ENCODE measurements at regions not wholly inside any gene's neighbourhood (a gene's known extent, or its start where the extent isn't known, plus 50 kb on each side); places are given as distances from the start of the nearest gene placed in this dataset.

DNA sequence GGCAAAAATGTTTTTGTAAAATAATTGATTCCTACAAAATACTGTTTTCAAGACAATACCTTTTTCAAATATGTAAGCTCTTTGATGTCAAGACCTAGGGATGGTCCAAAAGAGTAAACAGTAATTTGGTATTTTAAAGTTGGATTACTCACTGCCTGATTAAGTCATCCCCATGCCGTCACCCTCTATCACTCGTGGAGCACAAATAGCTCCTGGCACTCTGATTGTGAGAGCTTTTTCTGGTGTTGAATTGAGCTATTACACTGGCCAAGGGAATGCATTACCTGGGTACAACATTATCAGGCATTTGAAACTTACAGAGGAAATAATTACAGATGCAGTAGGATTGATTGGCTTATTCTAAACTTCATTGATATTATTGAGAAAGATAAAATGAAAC lies 231.9 kb upstream of the GRM3 start:
- no peaks in the 10 kb centered on the region for H3K9me3 ChIP-seq (ENCODE audit: control insufficient read depth in 4 of 4, low read length in 3 of 4)
- no peaks in the 10 kb centered on the region for H3K4me1 ChIP-seq (ENCODE audit: control insufficient read depth in 4 of 4, insufficient read depth in 4 of 4, low read length in 3 of 4)
- no peak overlapping the region for H3K4me3 ChIP-seq (ENCODE audit: low read depth in 1 of 3, low read length in 3 of 3)
- H3K9ac ChIP-seq (ENCODE audit: low read depth in 1 of 2, low read length in 2 of 2): no peak overlapping the region
- WGBS: 52% methylated on average over 2 of the region's 2 CpGs
- no peaks in the 10 kb centered on the region for H3K27me3 ChIP-seq (ENCODE audit: control insufficient read depth in 4 of 4, insufficient read depth in 4 of 4, low read length in 3 of 4)
- no peak for DNase-seq (ENCODE audit: low spot score)
- H3K36me3 ChIP-seq (ENCODE audit: control insufficient read depth in 4 of 4, insufficient read depth in 3 of 4, low read depth in 1 of 4, low read length in 3 of 4): no peaks in the 10 kb centered on the region
- H3K27ac ChIP-seq (ENCODE audit: low read depth in 1 of 2, low read length in 2 of 2): no peak overlapping the region
- TF ChIP-seq EGR1 (IDR thresholded peaks at IDR 0.05; ENCODE audit: low read depth in 2 of 2) (no peak), HNF4G (IDR thresholded peaks at IDR 0.05) (no peak), RXRA (IDR thresholded peaks at IDR 0.05) (no peak), FOXA1 (IDR thresholded peaks at IDR 0.05) (no peak), SP1 (IDR thresholded peaks at IDR 0.05) (no peak), TAF1 (conservative IDR thresholded peaks at IDR 0.05) (no peak), GABPA (IDR thresholded peaks at IDR 0.05 in 1 of 2, conservative IDR thresholded peaks at IDR 0.05 in 1 of 2) (no peak), HNF4A (conservative IDR thresholded peaks at IDR 0.05) (no peak), JUND (IDR thresholded peaks at IDR 0.05) (no peak), YY1 (IDR thresholded peaks at IDR 0.05) (no peak), RAD21 (IDR thresholded peaks at IDR 0.05) (no peak), NR2F2 (IDR thresholded peaks at IDR 0.05) (no peak), FOXA2 (IDR thresholded peaks at IDR 0.05) (no peak)
- TF ChIP-seq, protein P1, sequence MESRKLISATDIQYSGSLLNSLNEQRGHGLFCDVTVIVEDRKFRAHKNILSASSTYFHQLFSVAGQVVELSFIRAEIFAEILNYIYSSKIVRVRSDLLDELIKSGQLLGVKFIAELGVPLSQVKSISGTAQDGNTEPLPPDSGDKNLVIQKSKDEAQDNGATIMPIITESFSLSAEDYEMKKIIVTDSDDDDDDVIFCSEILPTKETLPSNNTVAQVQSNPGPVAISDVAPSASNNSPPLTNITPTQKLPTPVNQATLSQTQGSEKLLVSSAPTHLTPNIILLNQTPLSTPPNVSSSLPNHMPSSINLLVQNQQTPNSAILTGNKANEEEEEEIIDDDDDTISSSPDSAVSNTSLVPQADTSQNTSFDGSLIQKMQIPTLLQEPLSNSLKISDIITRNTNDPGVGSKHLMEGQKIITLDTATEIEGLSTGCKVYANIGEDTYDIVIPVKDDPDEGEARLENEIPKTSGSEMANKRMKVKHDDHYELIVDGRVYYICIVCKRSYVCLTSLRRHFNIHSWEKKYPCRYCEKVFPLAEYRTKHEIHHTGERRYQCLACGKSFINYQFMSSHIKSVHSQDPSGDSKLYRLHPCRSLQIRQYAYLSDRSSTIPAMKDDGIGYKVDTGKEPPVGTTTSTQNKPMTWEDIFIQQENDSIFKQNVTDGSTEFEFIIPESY (IDR thresholded peaks at IDR 0.05): no peak
- TF ChIP-seq, protein P2, sequence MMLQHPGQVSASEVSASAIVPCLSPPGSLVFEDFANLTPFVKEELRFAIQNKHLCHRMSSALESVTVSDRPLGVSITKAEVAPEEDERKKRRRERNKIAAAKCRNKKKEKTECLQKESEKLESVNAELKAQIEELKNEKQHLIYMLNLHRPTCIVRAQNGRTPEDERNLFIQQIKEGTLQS (IDR thresholded peaks at IDR 0.05): no peak
- TF ChIP-seq, protein P3, sequence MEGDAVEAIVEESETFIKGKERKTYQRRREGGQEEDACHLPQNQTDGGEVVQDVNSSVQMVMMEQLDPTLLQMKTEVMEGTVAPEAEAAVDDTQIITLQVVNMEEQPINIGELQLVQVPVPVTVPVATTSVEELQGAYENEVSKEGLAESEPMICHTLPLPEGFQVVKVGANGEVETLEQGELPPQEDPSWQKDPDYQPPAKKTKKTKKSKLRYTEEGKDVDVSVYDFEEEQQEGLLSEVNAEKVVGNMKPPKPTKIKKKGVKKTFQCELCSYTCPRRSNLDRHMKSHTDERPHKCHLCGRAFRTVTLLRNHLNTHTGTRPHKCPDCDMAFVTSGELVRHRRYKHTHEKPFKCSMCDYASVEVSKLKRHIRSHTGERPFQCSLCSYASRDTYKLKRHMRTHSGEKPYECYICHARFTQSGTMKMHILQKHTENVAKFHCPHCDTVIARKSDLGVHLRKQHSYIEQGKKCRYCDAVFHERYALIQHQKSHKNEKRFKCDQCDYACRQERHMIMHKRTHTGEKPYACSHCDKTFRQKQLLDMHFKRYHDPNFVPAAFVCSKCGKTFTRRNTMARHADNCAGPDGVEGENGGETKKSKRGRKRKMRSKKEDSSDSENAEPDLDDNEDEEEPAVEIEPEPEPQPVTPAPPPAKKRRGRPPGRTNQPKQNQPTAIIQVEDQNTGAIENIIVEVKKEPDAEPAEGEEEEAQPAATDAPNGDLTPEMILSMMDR (IDR thresholded peaks at IDR 0.05; ENCODE audit: low read depth, low read length, missing input control): no peak

DNA sequence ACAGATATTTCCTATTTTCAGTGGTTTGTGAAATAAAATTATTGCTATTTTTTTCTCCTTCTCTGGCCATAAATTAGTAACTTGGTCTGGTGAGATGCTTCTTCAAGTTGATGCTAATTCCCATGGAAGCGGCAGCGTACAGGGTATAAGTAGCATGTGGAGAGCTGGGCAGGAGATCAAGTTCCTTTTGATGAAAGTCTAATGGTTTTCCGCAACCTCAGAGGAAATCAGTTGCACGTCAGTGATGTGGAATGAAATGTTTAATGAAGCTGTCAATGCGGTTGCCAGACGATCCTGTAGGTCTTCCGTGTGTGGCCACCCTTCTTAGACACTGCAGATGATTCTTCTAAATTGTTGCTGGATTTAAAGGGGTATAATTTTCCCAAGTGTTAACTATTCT lies 236.4 kb upstream of the GRM3 start:
- no peaks in the 10 kb centered on the region for H3K9me3 ChIP-seq (ENCODE audit: control insufficient read depth in 4 of 4, low read length in 3 of 4)
- no peak for DNase-seq (ENCODE audit: low spot score)
- no peak overlapping the region for H3K27ac ChIP-seq (ENCODE audit: low read depth in 1 of 2, low read length in 2 of 2)
- WGBS: 80% methylated on average over 7 of the region's 7 CpGs
- no peaks in the 10 kb centered on the region for H3K36me3 ChIP-seq (ENCODE audit: control insufficient read depth in 4 of 4, insufficient read depth in 3 of 4, low read depth in 1 of 4, low read length in 3 of 4)
- no peaks in the 10 kb centered on the region for H3K4me1 ChIP-seq (ENCODE audit: control insufficient read depth in 4 of 4, insufficient read depth in 4 of 4, low read length in 3 of 4)
- no peak for TF ChIP-seq EGR1 (IDR thresholded peaks at IDR 0.05; ENCODE audit: low read depth in 2 of 2)
- TF ChIP-seq, protein P4, sequence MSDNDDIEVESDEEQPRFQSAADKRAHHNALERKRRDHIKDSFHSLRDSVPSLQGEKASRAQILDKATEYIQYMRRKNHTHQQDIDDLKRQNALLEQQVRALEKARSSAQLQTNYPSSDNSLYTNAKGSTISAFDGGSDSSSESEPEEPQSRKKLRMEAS (IDR thresholded peaks at IDR 0.05): no peak
- no peak for TF ChIP-seq NR2F2 (IDR thresholded peaks at IDR 0.05)
- TF ChIP-seq, protein P3 (IDR thresholded peaks at IDR 0.05; ENCODE audit: low read depth, low read length, missing input control): no peak
- TF ChIP-seq, protein P1 (IDR thresholded peaks at IDR 0.05): no peak
- TF ChIP-seq GABPA (IDR thresholded peaks at IDR 0.05 in 1 of 2, conservative IDR thresholded peaks at IDR 0.05 in 1 of 2): no peak
- no peak for TF ChIP-seq YY1 (IDR thresholded peaks at IDR 0.05)
- TF ChIP-seq SP1 (IDR thresholded peaks at IDR 0.05): no peak
- TF ChIP-seq, protein P5, sequence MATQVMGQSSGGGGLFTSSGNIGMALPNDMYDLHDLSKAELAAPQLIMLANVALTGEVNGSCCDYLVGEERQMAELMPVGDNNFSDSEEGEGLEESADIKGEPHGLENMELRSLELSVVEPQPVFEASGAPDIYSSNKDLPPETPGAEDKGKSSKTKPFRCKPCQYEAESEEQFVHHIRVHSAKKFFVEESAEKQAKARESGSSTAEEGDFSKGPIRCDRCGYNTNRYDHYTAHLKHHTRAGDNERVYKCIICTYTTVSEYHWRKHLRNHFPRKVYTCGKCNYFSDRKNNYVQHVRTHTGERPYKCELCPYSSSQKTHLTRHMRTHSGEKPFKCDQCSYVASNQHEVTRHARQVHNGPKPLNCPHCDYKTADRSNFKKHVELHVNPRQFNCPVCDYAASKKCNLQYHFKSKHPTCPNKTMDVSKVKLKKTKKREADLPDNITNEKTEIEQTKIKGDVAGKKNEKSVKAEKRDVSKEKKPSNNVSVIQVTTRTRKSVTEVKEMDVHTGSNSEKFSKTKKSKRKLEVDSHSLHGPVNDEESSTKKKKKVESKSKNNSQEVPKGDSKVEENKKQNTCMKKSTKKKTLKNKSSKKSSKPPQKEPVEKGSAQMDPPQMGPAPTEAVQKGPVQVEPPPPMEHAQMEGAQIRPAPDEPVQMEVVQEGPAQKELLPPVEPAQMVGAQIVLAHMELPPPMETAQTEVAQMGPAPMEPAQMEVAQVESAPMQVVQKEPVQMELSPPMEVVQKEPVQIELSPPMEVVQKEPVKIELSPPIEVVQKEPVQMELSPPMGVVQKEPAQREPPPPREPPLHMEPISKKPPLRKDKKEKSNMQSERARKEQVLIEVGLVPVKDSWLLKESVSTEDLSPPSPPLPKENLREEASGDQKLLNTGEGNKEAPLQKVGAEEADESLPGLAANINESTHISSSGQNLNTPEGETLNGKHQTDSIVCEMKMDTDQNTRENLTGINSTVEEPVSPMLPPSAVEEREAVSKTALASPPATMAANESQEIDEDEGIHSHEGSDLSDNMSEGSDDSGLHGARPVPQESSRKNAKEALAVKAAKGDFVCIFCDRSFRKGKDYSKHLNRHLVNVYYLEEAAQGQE (IDR thresholded peaks at IDR 0.05): no peak
- TF ChIP-seq, protein P2 (IDR thresholded peaks at IDR 0.05): no peak
- TF ChIP-seq HNF4G (IDR thresholded peaks at IDR 0.05): no peak
- TF ChIP-seq FOXA1 (IDR thresholded peaks at IDR 0.05): no peak
- TF ChIP-seq RXRA (IDR thresholded peaks at IDR 0.05): no peak
- no peak for TF ChIP-seq TAF1 (conservative IDR thresholded peaks at IDR 0.05)
- TF ChIP-seq HNF4A (conservative IDR thresholded peaks at IDR 0.05): no peak
- no peak for TF ChIP-seq RAD21 (IDR thresholded peaks at IDR 0.05)
- TF ChIP-seq JUND (IDR thresholded peaks at IDR 0.05): no peak
- no peak for TF ChIP-seq FOXA2 (IDR thresholded peaks at IDR 0.05)
- H3K27me3 ChIP-seq (ENCODE audit: control insufficient read depth in 4 of 4, insufficient read depth in 4 of 4, low read length in 3 of 4): no peaks in the 10 kb centered on the region
- H3K9ac ChIP-seq (ENCODE audit: low read depth in 1 of 2, low read length in 2 of 2): no peak overlapping the region
- no peak overlapping the region for H3K4me3 ChIP-seq (ENCODE audit: low read depth in 1 of 3, low read length in 3 of 3)

Data from liver (tissue), 8 donors.